ENCODE measurements at regions not wholly inside any gene's neighbourhood (a gene's known extent, or its start where the extent isn't known, plus 50 kb on each side); places are given as distances from the start of the nearest gene placed in this dataset.

- no peak overlapping the region for H3K27ac ChIP-seq
- H3K4me1 ChIP-seq, result peaks cover 27% of the 10 kb centered on the region
- intact Hi-C loops (cut with DNase I), result no loop called here
- WGBS, 2 donors, result 84 to 90% methylated on average over 5 of the region's 5 CpGs
- TF ChIP-seq CTCF (IDR thresholded peaks at IDR 0.05) (no peak), POLR2A (IDR thresholded peaks at IDR 0.05) (no peak)
- H3K27me3 ChIP-seq, result peaks cover 0 to 13% of the 10 kb centered on the region in 2 donors
- ATAC-seq, result no peak
- H3K36me3 ChIP-seq (replicated peaks in 1 of 2; ENCODE audit: insufficient read depth in 1 of 2, low read depth in 2 of 2), result no peaks in the 10 kb centered on the region
- DNase-seq, result no peak
- no peaks in the 10 kb centered on the region for H3K9me3 ChIP-seq
- no peak overlapping the region for H3K4me3 ChIP-seq
Observed at GRCh38 chr9:96023486-96023885, 148.0 kb downstream of the ERCC6L2 start.

GRCh38 chr9:96022445-96023051 lies 147.1 kb downstream of the ERCC6L2 start:
- intact Hi-C loops (cut with DNase I), result no loop called here
- Histone ChIP-seq H3K36me3 (replicated peaks in 1 of 2; ENCODE audit: insufficient read depth in 1 of 2, low read depth in 2 of 2) (no peaks in the 10 kb centered on the region), H3K9me3 (no peaks in the 10 kb centered on the region), H3K4me3 (no peak overlapping the region), H3K27ac (no peak overlapping the region), H3K4me1 (peaks cover 25% of the 10 kb centered on the region), H3K27me3 (peaks cover 0 to 13% of the 10 kb centered on the region in 2 donors)
- 50 to 70% methylated on average over 26 of the region's 26 CpGs for WGBS, 2 donors
- ATAC-seq (no peak), DNase-seq (no peak)
- TF ChIP-seq CTCF (IDR thresholded peaks at IDR 0.05) (no peak), POLR2A (IDR thresholded peaks at IDR 0.05) (no peak)

- TF ChIP-seq CTCF (IDR thresholded peaks at IDR 0.05) (no peak), POLR2A (IDR thresholded peaks at IDR 0.05) (peak in 2 of 3 donors; percentile 10 to 22)
- ATAC-seq (peak; percentile 21), DNase-seq (no peak)
- Histone ChIP-seq H3K27ac (peak overlapping the region in 3 of 4 donors; percentile 44 to 58 (median 47)), H3K4me3 (peak overlapping the region; percentile 8 to 50), H3K4me1 (peaks cover 18% of the 10 kb centered on the region), H3K36me3 (replicated peaks in 1 of 2; ENCODE audit: insufficient read depth in 1 of 2, low read depth in 2 of 2) (peaks cover 0 to 2% of the 10 kb centered on the region in 2 donors), H3K27me3 (peaks cover 0 to 13% of the 10 kb centered on the region in 2 donors), H3K9me3 (no peaks in the 10 kb centered on the region)
- intact Hi-C loops (cut with DNase I), result no loop called here
- WGBS, 2 donors, result 5 to 8% methylated on average over 23 to 68 of the region's 75 CpGs
Observed at GRCh38 chr9:96021551-96022444, 146.3 kb downstream of the ERCC6L2 start.

GRCh38 chr9:96020792-96021550 lies 145.5 kb downstream of the ERCC6L2 start:
- WGBS, 2 donors, result 0% methylated on average over 14 to 73 of the region's 73 CpGs
- intact Hi-C loops (cut with DNase I), result no loop called here
- ATAC-seq (peak; percentile 54), DNase-seq (peak in 2 of 4 donors; percentile 28 to 40)
- H3K4me3 ChIP-seq, result peak overlapping the region; percentile 8 to 50
- peaks cover 0 to 13% of the 10 kb centered on the region in 2 donors for H3K27me3 ChIP-seq
- H3K4me1 ChIP-seq, result peaks cover 18% of the 10 kb centered on the region
- peak in 1 of 3 donors; percentile 34 for TF ChIP-seq POLR2A (IDR thresholded peaks at IDR 0.05)
- TF ChIP-seq CTCF (IDR thresholded peaks at IDR 0.05), result no peak
- H3K27ac ChIP-seq, result peak overlapping the region in 3 of 4 donors; percentile 44 to 58 (median 47)
- H3K36me3 ChIP-seq (replicated peaks in 1 of 2; ENCODE audit: insufficient read depth in 1 of 2, low read depth in 2 of 2), result peaks cover 0 to 2% of the 10 kb centered on the region in 2 donors
- no peaks in the 10 kb centered on the region for H3K9me3 ChIP-seq

All from body of pancreas (tissue), 4 donors.